ENCODE measurements at regions not wholly inside any gene's neighbourhood (a gene's known extent, or its start where the extent isn't known, plus 50 kb on each side); places are given as distances from the start of the nearest gene placed in this dataset.

GRCh38 chr6:113648698-113649097 lies 208.4 kb upstream of the MARCKS start:
- peaks cover 3% of the 10 kb centered on the region; the same call in 1 of the 2 replicates for H3K4me1 ChIP-seq (ENCODE audit: control insufficient read depth, insufficient read depth, low read length)
- H3K27me3 ChIP-seq (ENCODE audit: control insufficient read depth, insufficient read depth, low read length) = no peaks in the 10 kb centered on the region
- no peak for DNase-seq (ENCODE audit: low read depth, low spot score)
- intact Hi-C loops (cut with micrococcal nuclease; ENCODE audit: unreplicated experiment) (no loop called here), in situ Hi-C loops (cut with HindIII; ENCODE audit: low pct_unique_long_range_greater_than_20kb, low sequenced_read_pairs) (no loop called here)
- no TSS peak for BruUV-seq (replicated peaks)
- no peaks in the 10 kb centered on the region for H3K36me3 ChIP-seq (ENCODE audit: control insufficient read depth, insufficient read depth, low read length)
- POLR2A ChIA-PET = no interaction called here
- H3K4me3 ChIP-seq (ENCODE audit: low read depth in 2 of 2, low read length in 2 of 2) = no peak overlapping the region
- no peaks in the 10 kb centered on the region for H3K9me3 ChIP-seq (ENCODE audit: control insufficient read depth, insufficient read depth, low read depth, low read length)
- no peak for ATAC-seq
- no peak overlapping the region for H3K27ac ChIP-seq (ENCODE audit: low read length)
- no peak for TF ChIP-seq POLR2AphosphoS5 (IDR thresholded peaks at IDR 0.05; ENCODE audit: low read depth, low read length)
- TF ChIP-seq TCF7L2 (IDR thresholded peaks at IDR 0.05; ENCODE audit: low read depth, low read length) = no peak
- TF ChIP-seq CTCF (IDR thresholded peaks at IDR 0.05) = no peak
- no peak for TF ChIP-seq SIN3A (IDR thresholded peaks at IDR 0.05; ENCODE audit: borderline replicate concordance, insufficient read depth, low read depth, low read length)
- no peak for TF ChIP-seq REST (IDR thresholded peaks at IDR 0.05; ENCODE audit: insufficient read depth in 1 of 2, low read depth in 2 of 2, low read length in 1 of 2)
- CTCF ChIA-PET = no interaction called here

GRCh38 chr6:113649276-113649675 lies 207.9 kb upstream of the MARCKS start:
- intact Hi-C loops (cut with micrococcal nuclease; ENCODE audit: unreplicated experiment) = no loop called here
- Histone ChIP-seq H3K4me1 (ENCODE audit: control insufficient read depth, insufficient read depth, low read length) (peaks cover 3% of the 10 kb centered on the region; the same call in 1 of the 2 replicates), H3K36me3 (ENCODE audit: control insufficient read depth, insufficient read depth, low read length) (no peaks in the 10 kb centered on the region), H3K27me3 (ENCODE audit: control insufficient read depth, insufficient read depth, low read length) (no peaks in the 10 kb centered on the region), H3K27ac (ENCODE audit: low read length) (no peak overlapping the region), H3K4me3 (ENCODE audit: low read depth in 2 of 2, low read length in 2 of 2) (no peak overlapping the region), H3K9me3 (ENCODE audit: control insufficient read depth, insufficient read depth, low read depth, low read length) (no peaks in the 10 kb centered on the region)
- no TSS peak for BruUV-seq (replicated peaks)
- no peak for TF ChIP-seq CTCF (IDR thresholded peaks at IDR 0.05)
- no peak for TF ChIP-seq REST (IDR thresholded peaks at IDR 0.05; ENCODE audit: insufficient read depth in 1 of 2, low read depth in 2 of 2, low read length in 1 of 2)
- TF ChIP-seq SIN3A (IDR thresholded peaks at IDR 0.05; ENCODE audit: borderline replicate concordance, insufficient read depth, low read depth, low read length) = no peak
- no peak for TF ChIP-seq TCF7L2 (IDR thresholded peaks at IDR 0.05; ENCODE audit: low read depth, low read length)
- TF ChIP-seq POLR2AphosphoS5 (IDR thresholded peaks at IDR 0.05; ENCODE audit: low read depth, low read length) = no peak
- no peak for DNase-seq (ENCODE audit: low read depth, low spot score)
- in situ Hi-C loops (cut with HindIII; ENCODE audit: low pct_unique_long_range_greater_than_20kb, low sequenced_read_pairs) = no loop called here
- ChIA-PET POLR2A (no interaction called here), CTCF (no interaction called here)
- no peak for ATAC-seq
